ENCODE measurements at regions not wholly inside any gene's neighbourhood (a gene's known extent, or its start where the extent isn't known, plus 50 kb on each side); places are given as distances from the start of the nearest gene placed in this dataset.

DNA sequence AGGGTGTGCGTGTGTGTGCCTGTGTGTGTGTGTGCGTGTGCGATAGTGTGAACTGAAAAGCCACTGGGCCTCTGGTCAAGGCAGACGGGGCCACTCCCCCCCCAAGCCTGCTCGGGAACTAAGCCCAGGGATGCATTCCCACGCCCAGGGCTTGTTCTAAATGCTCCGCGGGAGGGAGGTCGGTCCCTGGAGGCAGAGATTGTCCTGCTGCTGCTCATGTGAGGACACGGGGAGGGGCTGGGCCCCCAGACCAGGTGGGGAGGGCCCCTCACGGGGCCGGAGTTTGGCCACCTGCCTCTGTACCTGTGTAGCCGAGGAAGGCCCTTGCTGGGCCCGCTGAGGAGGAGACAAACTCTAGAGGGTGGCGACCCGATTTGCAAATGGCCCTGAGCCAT, 93.9 kb downstream of the PDGFA start:
- Histone ChIP-seq H3K9me3 (no peaks in the 10 kb centered on the region), H3K4me3 (no peak overlapping the region), H3K36me3 (ENCODE audit: low read depth, missing control alignments) (no peaks in the 10 kb centered on the region), H3K27ac (no peak overlapping the region), H3K27me3 (no peaks in the 10 kb centered on the region), H3K4me1 (peaks cover 4% of the 10 kb centered on the region)
- WGBS, 2 donors: 50 to 53% methylated on average over 12 to 13 of the region's 16 CpGs
- intact Hi-C loops (cut with DNase I; ENCODE audit: low total_unique reads): no loop called here
- DNase-seq: peak; percentile 58
- TF ChIP-seq POLR2A (IDR thresholded peaks at IDR 0.05): no peak
- TF ChIP-seq, protein P1, sequence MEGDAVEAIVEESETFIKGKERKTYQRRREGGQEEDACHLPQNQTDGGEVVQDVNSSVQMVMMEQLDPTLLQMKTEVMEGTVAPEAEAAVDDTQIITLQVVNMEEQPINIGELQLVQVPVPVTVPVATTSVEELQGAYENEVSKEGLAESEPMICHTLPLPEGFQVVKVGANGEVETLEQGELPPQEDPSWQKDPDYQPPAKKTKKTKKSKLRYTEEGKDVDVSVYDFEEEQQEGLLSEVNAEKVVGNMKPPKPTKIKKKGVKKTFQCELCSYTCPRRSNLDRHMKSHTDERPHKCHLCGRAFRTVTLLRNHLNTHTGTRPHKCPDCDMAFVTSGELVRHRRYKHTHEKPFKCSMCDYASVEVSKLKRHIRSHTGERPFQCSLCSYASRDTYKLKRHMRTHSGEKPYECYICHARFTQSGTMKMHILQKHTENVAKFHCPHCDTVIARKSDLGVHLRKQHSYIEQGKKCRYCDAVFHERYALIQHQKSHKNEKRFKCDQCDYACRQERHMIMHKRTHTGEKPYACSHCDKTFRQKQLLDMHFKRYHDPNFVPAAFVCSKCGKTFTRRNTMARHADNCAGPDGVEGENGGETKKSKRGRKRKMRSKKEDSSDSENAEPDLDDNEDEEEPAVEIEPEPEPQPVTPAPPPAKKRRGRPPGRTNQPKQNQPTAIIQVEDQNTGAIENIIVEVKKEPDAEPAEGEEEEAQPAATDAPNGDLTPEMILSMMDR (IDR thresholded peaks at IDR 0.05): no peak

DNA sequence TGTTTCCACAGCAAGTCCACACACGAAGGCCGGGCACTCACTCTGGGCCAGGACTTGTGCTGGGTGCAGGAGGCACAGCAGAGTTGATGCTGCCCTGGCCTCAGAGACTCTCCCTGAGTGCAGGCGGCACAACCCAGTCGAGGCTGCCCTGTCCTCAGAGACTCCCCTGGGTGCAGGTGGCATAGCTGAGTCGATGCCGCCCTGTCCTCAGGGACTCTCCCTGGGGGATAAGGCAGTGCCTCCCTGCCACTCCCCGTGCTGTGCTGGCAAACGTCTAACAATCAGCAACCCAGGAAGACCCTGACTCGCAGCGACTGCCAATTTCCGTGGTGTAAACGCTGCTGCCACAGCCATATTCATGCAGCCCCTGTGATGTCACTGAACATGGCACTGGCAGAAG, 93.1 kb downstream of the PDGFA start:
- 89 to 92% methylated on average over 9 to 12 of the region's 12 CpGs for WGBS, 2 donors
- H3K4me1 ChIP-seq: peaks cover 4% of the 10 kb centered on the region
- intact Hi-C loops (cut with DNase I; ENCODE audit: low total_unique reads): no loop called here

DNA sequence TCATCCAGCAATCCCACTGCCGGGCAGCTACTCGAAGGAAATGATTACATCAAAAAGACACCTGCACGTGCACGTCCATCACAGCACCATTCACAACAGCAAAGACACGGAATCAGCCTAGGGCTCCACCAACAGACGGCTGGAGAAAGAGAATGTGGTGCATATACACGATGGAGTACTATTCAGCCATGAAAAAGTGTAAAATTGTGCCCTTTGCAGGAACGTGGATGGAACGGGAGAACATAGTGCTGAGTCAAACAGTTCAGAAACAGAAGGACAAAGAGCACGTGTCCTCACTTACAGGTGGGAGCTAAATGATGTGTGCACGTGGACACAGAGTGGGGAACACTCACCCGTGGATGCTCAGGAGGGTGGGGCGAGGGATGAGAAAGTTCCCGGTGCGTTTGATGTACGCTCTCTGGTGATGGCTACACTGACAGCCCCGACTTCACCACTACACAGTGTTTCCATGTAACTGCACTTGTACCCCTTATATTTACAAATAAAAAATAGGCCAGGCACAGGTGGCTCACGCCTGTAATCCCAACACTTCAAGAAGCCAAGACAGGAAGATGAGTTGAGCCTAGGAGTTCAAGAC, 92.0 kb downstream of the PDGFA start:
- Histone ChIP-seq H3K4me3 (no peak overlapping the region), H3K27me3 (no peaks in the 10 kb centered on the region), H3K36me3 (ENCODE audit: low read depth, missing control alignments) (no peaks in the 10 kb centered on the region), H3K9me3 (no peaks in the 10 kb centered on the region), H3K27ac (no peak overlapping the region), H3K4me1 (peaks cover 4% of the 10 kb centered on the region)
- TF ChIP-seq, protein P1 (IDR thresholded peaks at IDR 0.05): no peak
- TF ChIP-seq POLR2A (IDR thresholded peaks at IDR 0.05): no peak
- intact Hi-C loops (cut with DNase I; ENCODE audit: low total_unique reads): no loop called here
- DNase-seq: no peak
- WGBS, 2 donors: 90 to 94% methylated on average over 18 of the region's 18 CpGs

More for the DNA sequence above, 93.1 kb downstream of the PDGFA start:
- Histone ChIP-seq H3K36me3 (ENCODE audit: low read depth, missing control alignments) (no peaks in the 10 kb centered on the region), H3K27ac (no peak overlapping the region), H3K9me3 (no peaks in the 10 kb centered on the region), H3K4me3 (no peak overlapping the region), H3K27me3 (no peaks in the 10 kb centered on the region)
- no peak for TF ChIP-seq POLR2A (IDR thresholded peaks at IDR 0.05)
- TF ChIP-seq, protein P1 (IDR thresholded peaks at IDR 0.05): no peak
- DNase-seq: no peak

DNA sequence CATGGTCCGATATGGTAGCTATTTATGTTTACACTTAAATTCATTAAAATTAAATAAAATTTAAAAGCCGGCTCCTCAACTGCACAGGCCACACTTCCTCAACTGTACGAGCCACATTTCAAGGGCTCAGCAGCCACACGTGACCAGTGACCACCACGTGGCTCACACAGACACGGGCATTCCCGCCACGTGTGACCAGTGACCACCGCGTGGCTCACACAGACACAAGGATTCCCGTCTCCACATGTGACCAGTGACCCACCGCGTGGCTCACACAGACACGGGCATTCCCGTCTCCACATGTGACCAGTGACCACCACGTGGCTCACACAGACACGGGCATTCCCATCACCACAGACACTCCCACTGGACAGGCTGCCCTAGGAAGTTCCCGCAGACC, 91.3 kb downstream of the PDGFA start:
- DNase-seq: no peak
- H3K36me3 ChIP-seq (ENCODE audit: low read depth, missing control alignments): no peaks in the 10 kb centered on the region
- no peak overlapping the region for H3K27ac ChIP-seq
- 92 to 95% methylated on average over 18 of the region's 18 CpGs for WGBS, 2 donors
- TF ChIP-seq, protein P1 (IDR thresholded peaks at IDR 0.05): no peak
- no peak for TF ChIP-seq POLR2A (IDR thresholded peaks at IDR 0.05)
- H3K27me3 ChIP-seq: no peaks in the 10 kb centered on the region
- H3K9me3 ChIP-seq: no peaks in the 10 kb centered on the region
- peaks cover 4% of the 10 kb centered on the region for H3K4me1 ChIP-seq
- no peak overlapping the region for H3K4me3 ChIP-seq
- intact Hi-C loops (cut with DNase I; ENCODE audit: low total_unique reads): no loop called here
